ENCODE measurements at regions not wholly inside any gene's neighbourhood (a gene's known extent, or its start where the extent isn't known, plus 50 kb on each side); places are given as distances from the start of the nearest gene placed in this dataset.
"Not testable (repeated sequence)": the region's sequence is repeated elsewhere in the genome, so short reads cannot be mapped to it uniquely, and the experiment has no call there.

DNA sequence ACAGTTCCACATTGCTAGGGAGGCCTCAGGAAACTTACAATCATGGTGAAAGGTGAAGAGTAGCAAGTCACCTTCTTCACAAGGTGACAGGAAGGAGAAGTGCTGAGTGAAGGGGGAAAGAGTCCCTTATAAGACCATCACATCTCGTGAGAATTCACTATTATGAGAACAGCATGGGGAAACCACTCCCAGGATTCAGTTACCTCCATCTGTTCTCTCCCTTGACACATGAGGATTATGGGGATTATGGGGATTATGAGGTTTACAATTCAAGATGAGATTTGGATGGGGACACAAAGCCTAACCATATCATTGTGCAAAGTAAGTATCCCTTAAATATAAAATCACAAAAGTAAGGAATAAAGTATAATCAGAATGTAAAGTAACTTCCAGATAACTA is 375.9 kb upstream of the NAALADL2 start:
- TF ChIP-seq, protein P1, sequence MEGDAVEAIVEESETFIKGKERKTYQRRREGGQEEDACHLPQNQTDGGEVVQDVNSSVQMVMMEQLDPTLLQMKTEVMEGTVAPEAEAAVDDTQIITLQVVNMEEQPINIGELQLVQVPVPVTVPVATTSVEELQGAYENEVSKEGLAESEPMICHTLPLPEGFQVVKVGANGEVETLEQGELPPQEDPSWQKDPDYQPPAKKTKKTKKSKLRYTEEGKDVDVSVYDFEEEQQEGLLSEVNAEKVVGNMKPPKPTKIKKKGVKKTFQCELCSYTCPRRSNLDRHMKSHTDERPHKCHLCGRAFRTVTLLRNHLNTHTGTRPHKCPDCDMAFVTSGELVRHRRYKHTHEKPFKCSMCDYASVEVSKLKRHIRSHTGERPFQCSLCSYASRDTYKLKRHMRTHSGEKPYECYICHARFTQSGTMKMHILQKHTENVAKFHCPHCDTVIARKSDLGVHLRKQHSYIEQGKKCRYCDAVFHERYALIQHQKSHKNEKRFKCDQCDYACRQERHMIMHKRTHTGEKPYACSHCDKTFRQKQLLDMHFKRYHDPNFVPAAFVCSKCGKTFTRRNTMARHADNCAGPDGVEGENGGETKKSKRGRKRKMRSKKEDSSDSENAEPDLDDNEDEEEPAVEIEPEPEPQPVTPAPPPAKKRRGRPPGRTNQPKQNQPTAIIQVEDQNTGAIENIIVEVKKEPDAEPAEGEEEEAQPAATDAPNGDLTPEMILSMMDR (IDR thresholded peaks at IDR 0.05; ENCODE audit: extremely low read depth, low read depth, low read length) = no peak
- Histone ChIP-seq H4K20me1 (ENCODE audit: insufficient read depth, low read length) (no peaks in the 10 kb centered on the region), H3K4me2 (ENCODE audit: insufficient read depth, low read length) (no peak overlapping the region), H3K4me3 (ENCODE audit: insufficient read depth, low read length) (no peak overlapping the region), H3K36me3 (ENCODE audit: insufficient read depth, low read length) (no peaks in the 10 kb centered on the region), H3K27me3 (ENCODE audit: insufficient read depth, low read length) (no peaks in the 10 kb centered on the region), H3K9me3 (ENCODE audit: low read depth, low read length) (no peaks in the 10 kb centered on the region), H3K79me2 (ENCODE audit: insufficient read depth, low read length) (peaks cover 8% of the 10 kb centered on the region), H3K27ac (ENCODE audit: low read depth, low read length) (no peak overlapping the region), H2AFZ (ENCODE audit: low read length) (no peak overlapping the region), H3K4me1 (ENCODE audit: insufficient read depth, low read length) (no peaks in the 10 kb centered on the region)
- DNase-seq (ENCODE audit: insufficient read length, low spot score, missing footprints) = no peak

DNA sequence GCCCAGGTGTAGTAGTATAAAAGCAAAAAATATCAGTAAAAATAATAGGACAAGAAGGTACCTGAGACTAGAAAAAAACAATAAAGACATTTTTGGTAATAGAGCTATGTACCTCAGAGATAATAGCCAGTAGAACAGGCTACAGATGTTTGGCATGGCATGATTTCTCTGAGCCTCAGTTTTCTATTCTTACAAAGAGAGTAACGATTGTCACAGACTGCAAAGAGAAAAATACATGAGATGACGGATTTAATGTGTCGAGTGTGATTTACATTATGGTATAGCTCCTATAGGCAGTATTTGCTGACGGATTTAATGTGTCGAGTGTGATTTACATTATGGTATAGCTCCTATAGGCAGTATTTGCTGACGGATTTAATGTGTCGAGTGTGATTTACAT is 375.3 kb upstream of the NAALADL2 start:
- H3K79me2 ChIP-seq (ENCODE audit: insufficient read depth, low read length); H3K4me3 ChIP-seq (ENCODE audit: insufficient read depth, low read length); H3K27ac ChIP-seq (ENCODE audit: low read depth, low read length); H3K36me3 ChIP-seq (ENCODE audit: insufficient read depth, low read length); H3K4me2 ChIP-seq (ENCODE audit: insufficient read depth, low read length); H2AFZ ChIP-seq (ENCODE audit: low read length); DNase-seq (ENCODE audit: insufficient read length, low spot score, missing footprints); H3K9me3 ChIP-seq (ENCODE audit: low read depth, low read length); H3K27me3 ChIP-seq (ENCODE audit: insufficient read depth, low read length); H3K4me1 ChIP-seq (ENCODE audit: insufficient read depth, low read length); H4K20me1 ChIP-seq (ENCODE audit: insufficient read depth, low read length): not testable (repeated sequence)

DNA sequence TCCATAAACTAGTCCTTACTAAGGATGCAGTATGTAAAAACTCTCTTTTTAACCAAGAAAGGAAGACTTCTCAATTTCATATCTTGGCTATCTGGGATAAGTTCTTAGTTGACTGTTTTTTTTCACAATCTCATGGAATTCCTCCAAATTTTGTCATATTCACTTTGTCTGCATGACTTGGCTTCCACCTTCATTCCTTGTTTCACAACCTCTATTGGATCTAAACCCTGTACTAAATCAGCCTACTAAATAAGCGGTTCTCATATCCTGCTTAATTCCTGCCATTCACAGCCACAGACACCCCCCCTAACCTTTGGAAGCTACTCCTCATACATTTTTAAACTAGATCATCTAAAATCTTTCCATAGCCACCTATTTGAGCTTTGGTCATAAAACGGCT is 370.6 kb upstream of the NAALADL2 start:
- Histone ChIP-seq H4K20me1 (ENCODE audit: insufficient read depth, low read length) (no peaks in the 10 kb centered on the region), H3K36me3 (ENCODE audit: insufficient read depth, low read length) (no peaks in the 10 kb centered on the region), H3K9me3 (ENCODE audit: low read depth, low read length) (no peaks in the 10 kb centered on the region), H2AFZ (ENCODE audit: low read length) (no peak overlapping the region), H3K27ac (ENCODE audit: low read depth, low read length) (no peak overlapping the region), H3K79me2 (ENCODE audit: insufficient read depth, low read length) (peaks cover 4% of the 10 kb centered on the region), H3K27me3 (ENCODE audit: insufficient read depth, low read length) (no peaks in the 10 kb centered on the region), H3K4me2 (ENCODE audit: insufficient read depth, low read length) (no peak overlapping the region), H3K4me3 (ENCODE audit: insufficient read depth, low read length) (no peak overlapping the region), H3K4me1 (ENCODE audit: insufficient read depth, low read length) (no peaks in the 10 kb centered on the region)
- TF ChIP-seq, protein P1 (IDR thresholded peaks at IDR 0.05; ENCODE audit: extremely low read depth, low read depth, low read length) = no peak
- no peak for DNase-seq (ENCODE audit: insufficient read length, low spot score, missing footprints)

DNA sequence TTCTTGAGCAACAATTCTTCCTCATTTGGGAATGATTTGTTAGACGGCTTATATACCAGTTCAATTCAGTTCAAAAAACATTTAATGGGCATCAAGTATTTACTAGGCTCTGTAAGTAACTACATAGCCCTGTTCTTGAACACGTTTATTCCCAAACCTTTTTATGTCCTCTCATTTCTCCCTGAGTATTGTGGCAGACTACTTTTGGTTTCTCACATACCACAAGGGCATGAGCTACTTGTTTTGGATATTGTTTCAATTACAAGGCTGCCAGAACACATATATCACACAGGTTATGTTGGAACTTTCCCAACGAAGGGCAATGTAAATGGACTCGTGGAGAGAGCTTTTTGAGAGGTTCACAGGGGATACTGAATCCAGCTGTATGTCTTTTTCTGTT is 363.8 kb upstream of the NAALADL2 start:
- DNase-seq (ENCODE audit: insufficient read length, low spot score, missing footprints) = no peak
- Histone ChIP-seq H3K4me1 (ENCODE audit: insufficient read depth, low read length) (peaks cover 7% of the 10 kb centered on the region), H3K9me3 (ENCODE audit: low read depth, low read length) (no peaks in the 10 kb centered on the region), H2AFZ (ENCODE audit: low read length) (no peak overlapping the region), H3K4me2 (ENCODE audit: insufficient read depth, low read length) (peak overlapping the region; percentile 21), H3K27ac (ENCODE audit: low read depth, low read length) (no peak overlapping the region), H3K27me3 (ENCODE audit: insufficient read depth, low read length) (no peaks in the 10 kb centered on the region), H3K36me3 (ENCODE audit: insufficient read depth, low read length) (no peaks in the 10 kb centered on the region), H3K4me3 (ENCODE audit: insufficient read depth, low read length) (no peak overlapping the region), H4K20me1 (ENCODE audit: insufficient read depth, low read length) (no peaks in the 10 kb centered on the region), H3K79me2 (ENCODE audit: insufficient read depth, low read length) (peaks cover 2% of the 10 kb centered on the region)
- TF ChIP-seq, protein P1 (IDR thresholded peaks at IDR 0.05; ENCODE audit: extremely low read depth, low read depth, low read length) = no peak
